Endothelial cell (in vitro differentiated cells): ENCODE measurements at regions not wholly inside any gene's neighbourhood (a gene's known extent, or its start where the extent isn't known, plus 50 kb on each side); places are given as distances from the start of the nearest gene placed in this dataset.

ENCODE experiments used
- DNase-seq: peaks from one replicate; pipeline ENCODE4 v3.0.0; 2021; ENCODE audit warnings: low spot score
- H3K27ac Mint-ChIP-seq: one replicate; pipeline ENCODE4 v1.8.0; 2021; ENCODE audit warnings: mixed read lengths, inconsistent platforms; ENCODE audit not compliant: unreplicated experiment
- H3K27me3 Mint-ChIP-seq: one replicate; pipeline ENCODE4 v1.8.0; 2021; ENCODE audit warnings: mild to moderate bottlenecking, moderate library complexity, mixed read lengths, inconsistent platforms; ENCODE audit not compliant: unreplicated experiment
- H3K36me3 Mint-ChIP-seq: one replicate; pipeline ENCODE4 v1.8.0; 2021; ENCODE audit warnings: mild to moderate bottlenecking, low read depth, mixed read lengths, inconsistent platforms; ENCODE audit not compliant: unreplicated experiment
- H3K4me1 Mint-ChIP-seq: one replicate; pipeline ENCODE4 v1.8.0; 2021; ENCODE audit warnings: mild to moderate bottlenecking, mixed read lengths, inconsistent platforms; ENCODE audit not compliant: unreplicated experiment
- H3K4me3 Mint-ChIP-seq: one replicate; pipeline ENCODE4 v1.8.0; 2021; ENCODE audit warnings: mild to moderate bottlenecking, mixed read lengths, inconsistent platforms; ENCODE audit not compliant: unreplicated experiment
- H3K9me3 Mint-ChIP-seq: one replicate; pipeline ENCODE4 v1.8.0; 2021; ENCODE audit warnings: mixed read lengths, inconsistent platforms; ENCODE audit not compliant: unreplicated experiment
- TF ChIP-seq, protein P1 (sequence below): fragments of 200-600 bp; sonication (generic); IDR thresholded peaks from one replicate; pipeline ENCODE4 v1.5.0; 2021; ENCODE audit warnings: antibody characterized with exemption; ENCODE audit not compliant: unreplicated experiment

GRCh38 chr22:20651286-20651685, 122.6 kb upstream of the SERPIND1 start:
- peaks cover 4% of the 10 kb centered on the region for H3K36me3 Mint-ChIP-seq
- H3K4me1 Mint-ChIP-seq = peaks cover 7% of the 10 kb centered on the region
- TF ChIP-seq, protein P1, sequence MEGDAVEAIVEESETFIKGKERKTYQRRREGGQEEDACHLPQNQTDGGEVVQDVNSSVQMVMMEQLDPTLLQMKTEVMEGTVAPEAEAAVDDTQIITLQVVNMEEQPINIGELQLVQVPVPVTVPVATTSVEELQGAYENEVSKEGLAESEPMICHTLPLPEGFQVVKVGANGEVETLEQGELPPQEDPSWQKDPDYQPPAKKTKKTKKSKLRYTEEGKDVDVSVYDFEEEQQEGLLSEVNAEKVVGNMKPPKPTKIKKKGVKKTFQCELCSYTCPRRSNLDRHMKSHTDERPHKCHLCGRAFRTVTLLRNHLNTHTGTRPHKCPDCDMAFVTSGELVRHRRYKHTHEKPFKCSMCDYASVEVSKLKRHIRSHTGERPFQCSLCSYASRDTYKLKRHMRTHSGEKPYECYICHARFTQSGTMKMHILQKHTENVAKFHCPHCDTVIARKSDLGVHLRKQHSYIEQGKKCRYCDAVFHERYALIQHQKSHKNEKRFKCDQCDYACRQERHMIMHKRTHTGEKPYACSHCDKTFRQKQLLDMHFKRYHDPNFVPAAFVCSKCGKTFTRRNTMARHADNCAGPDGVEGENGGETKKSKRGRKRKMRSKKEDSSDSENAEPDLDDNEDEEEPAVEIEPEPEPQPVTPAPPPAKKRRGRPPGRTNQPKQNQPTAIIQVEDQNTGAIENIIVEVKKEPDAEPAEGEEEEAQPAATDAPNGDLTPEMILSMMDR = no peak

GRCh38 chr22:20652130-20652529, 121.8 kb upstream of the SERPIND1 start:
- DNase-seq = no peak
- no peaks in the 10 kb centered on the region for H3K9me3 Mint-ChIP-seq
- no peak overlapping the region for H3K4me3 Mint-ChIP-seq
- peaks cover 3% of the 10 kb centered on the region for H3K27me3 Mint-ChIP-seq
- TF ChIP-seq, protein P1 = no peak
- peaks cover 4% of the 10 kb centered on the region for H3K36me3 Mint-ChIP-seq
- H3K27ac Mint-ChIP-seq = no peak overlapping the region
- H3K4me1 Mint-ChIP-seq = peaks cover 7% of the 10 kb centered on the region

More at GRCh38 chr22:20651286-20651685, 122.6 kb upstream of the SERPIND1 start:
- Mint-ChIP-seq H3K27ac (no peak overlapping the region), H3K4me3 (no peak overlapping the region), H3K9me3 (no peaks in the 10 kb centered on the region), H3K27me3 (peaks cover 3% of the 10 kb centered on the region)
- peak; percentile 1 for DNase-seq

- Mint-ChIP-seq H3K4me3 (no peak overlapping the region), H3K36me3 (peaks cover 4% of the 10 kb centered on the region), H3K27ac (no peak overlapping the region), H3K27me3 (peaks cover 3% of the 10 kb centered on the region), H3K4me1 (peaks cover 7% of the 10 kb centered on the region), H3K9me3 (no peaks in the 10 kb centered on the region)
- TF ChIP-seq, protein P1 = no peak
- DNase-seq = no peak
These were observed 121.3 kb upstream of the SERPIND1 start for GRCh38 chr22:20652582-20652981.

DNA sequence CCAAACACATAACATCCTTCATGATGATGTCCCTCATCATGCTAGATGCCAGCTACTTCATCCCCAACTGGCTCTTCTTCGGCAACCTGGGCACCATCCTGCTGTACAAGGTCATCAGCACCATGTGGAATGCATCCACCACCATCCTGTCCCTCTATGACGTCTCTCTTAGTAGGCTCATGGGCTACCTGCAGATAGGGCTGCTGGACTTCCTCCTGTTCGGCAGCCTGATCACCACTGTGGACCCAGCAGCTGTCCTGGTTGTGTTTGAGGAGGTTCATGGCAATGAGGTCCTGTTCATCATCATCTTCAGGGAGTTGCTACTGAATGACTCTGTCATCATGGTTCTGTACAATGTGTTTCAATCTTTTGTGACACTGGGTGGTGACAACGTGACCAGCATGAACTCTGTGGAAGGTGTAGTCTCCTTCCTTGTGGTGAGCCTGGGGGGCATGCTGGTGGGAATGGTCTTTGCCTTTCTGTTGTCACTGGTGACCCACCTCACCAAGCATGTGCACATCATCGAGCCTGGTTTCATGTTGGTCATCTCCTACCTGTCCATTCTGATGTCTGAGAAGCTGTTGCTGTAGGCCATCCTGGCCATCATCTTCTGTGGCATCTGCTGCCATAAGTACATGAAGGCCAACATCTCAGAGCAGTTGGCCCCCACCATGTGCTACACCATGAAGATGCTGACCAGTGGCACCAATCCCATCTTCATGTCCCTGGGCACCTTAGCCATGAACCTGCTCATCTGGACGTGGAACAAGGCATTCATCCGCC, 120.7 kb upstream of the SERPIND1 start:
- TF ChIP-seq, protein P1 = no peak
- peaks cover 3% of the 10 kb centered on the region for H3K27me3 Mint-ChIP-seq
- H3K27ac Mint-ChIP-seq = no peak overlapping the region
- DNase-seq = no peak
- peaks cover 7% of the 10 kb centered on the region for H3K4me1 Mint-ChIP-seq
- no peak overlapping the region for H3K4me3 Mint-ChIP-seq
- H3K36me3 Mint-ChIP-seq = peaks cover 4% of the 10 kb centered on the region
- H3K9me3 Mint-ChIP-seq = no peaks in the 10 kb centered on the region

- TF ChIP-seq, protein P1 = no peak
- H3K36me3 Mint-ChIP-seq = peaks cover 4% of the 10 kb centered on the region
- peaks cover 3% of the 10 kb centered on the region for H3K27me3 Mint-ChIP-seq
- peaks cover 7% of the 10 kb centered on the region for H3K4me1 Mint-ChIP-seq
- DNase-seq = no peak
- H3K4me3 Mint-ChIP-seq = no peak overlapping the region
- H3K27ac Mint-ChIP-seq = no peak overlapping the region
- no peaks in the 10 kb centered on the region for H3K9me3 Mint-ChIP-seq
These were observed 120.0 kb upstream of the SERPIND1 start for GRCh38 chr22:20653795-20654342.
